Vagina (tissue), 2 donors: ENCODE measurements at regions not wholly inside any gene's neighbourhood (a gene's known extent, or its start where the extent isn't known, plus 50 kb on each side); places are given as distances from the start of the nearest gene placed in this dataset.

Experiments
- CTCF ChIP-seq, 3 experiments: fragments of 450-650 bp in 2 of 3; fragments of 200-600 bp in 1 of 3; sonication (generic) in 1 of 3; IDR thresholded peaks; one replicate each; pipeline ENCODE4 v1.5.1; 2017 to 2019; ENCODE audit warnings: antibody characterized with exemption in 3 of 3, mild to moderate bottlenecking in 2 of 3, moderate library complexity in 2 of 3
- POLR2A ChIP-seq, 2 donors: fragments of 450-650 bp; IDR thresholded peaks; one replicate each; pipeline ENCODE4 v1.6.1; 2017; ENCODE audit warnings: antibody characterized with exemption in 2 of 2, mild to moderate bottlenecking in 2 of 2, moderate library complexity in 2 of 2

DNA sequence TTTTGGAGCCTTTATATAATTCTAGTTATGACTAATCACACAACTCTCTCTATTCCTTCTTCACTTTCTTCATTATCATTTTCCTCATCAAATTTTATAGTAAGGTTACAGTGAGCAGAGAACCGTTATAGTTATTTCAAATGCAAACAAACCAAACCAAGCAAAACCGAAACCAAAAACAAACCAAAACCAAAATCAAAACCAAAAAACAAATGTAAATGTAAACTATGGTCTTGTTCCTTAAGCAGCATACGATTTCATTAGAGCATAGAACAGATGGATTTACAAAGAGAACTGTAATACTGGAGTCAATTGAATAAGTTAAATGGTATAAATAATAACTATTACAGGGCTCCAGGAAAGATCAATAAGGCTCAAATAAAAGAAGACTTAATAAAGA lies 447.1 kb downstream of the LRRC70 start:
- no peak for TF ChIP-seq CTCF (IDR thresholded peaks at IDR 0.05)
- no peak for TF ChIP-seq POLR2A (IDR thresholded peaks at IDR 0.05)
